CD14-positive monocyte (primary cell): ENCODE measurements at regions not wholly inside any gene's neighbourhood (a gene's known extent, or its start where the extent isn't known, plus 50 kb on each side); places are given as distances from the start of the nearest gene placed in this dataset.

Source experiments
- DNase-seq, 3 donors: peaks; one replicate each; pipeline ENCODE4 v3.0.0-alpha.2; 2011 to 2022
- H2AFZ ChIP-seq: 2 replicates; pipeline ENCODE4 v1.6.0; 2012; ENCODE audit warnings: mild to moderate bottlenecking, low read depth, low read length, inconsistent platforms; ENCODE audit not compliant: insufficient read depth, poor library complexity, severe bottlenecking
- H3K27ac ChIP-seq, 2 donors: 1 replicate in 1 of 2; 2 replicates in 1 of 2; pipeline ENCODE4 v1.5.1; 2012 to 2013; ENCODE audit warnings: low read length in 2 of 2, control low read depth in 1 of 2, inconsistent platforms in 1 of 2, low read depth in 1 of 2, mild to moderate bottlenecking in 1 of 2
- H3K27me3 ChIP-seq, 2 donors: one replicate each; pipeline versions ENCODE4 v1.6.0 to v1.6.1; 2011 to 2013; ENCODE audit warnings: low read length in 2 of 2; ENCODE audit not compliant: control insufficient read depth in 2 of 2, insufficient read depth in 2 of 2
- H3K36me3 ChIP-seq, 2 donors: replicated peaks in 1 of 2; 1 replicate in 1 of 2; 2 replicates in 1 of 2; pipeline versions ENCODE4 v1.5.1 to v1.6.1; 2012 to 2013; ENCODE audit warnings: low read length in 2 of 2, control low read depth in 1 of 2, inconsistent platforms in 1 of 2, mild to moderate bottlenecking in 1 of 2; ENCODE audit not compliant: insufficient read depth in 2 of 2, control insufficient read depth in 1 of 2
- H3K4me1 ChIP-seq, 2 donors: 1 replicate in 1 of 2; 2 replicates in 1 of 2; pipeline versions ENCODE4 v1.5.1 to v1.6.1; 2012 to 2013; ENCODE audit warnings: low read length in 2 of 2, control low read depth in 1 of 2, inconsistent platforms in 1 of 2, mild to moderate bottlenecking in 1 of 2, moderate library complexity in 1 of 2; ENCODE audit not compliant: insufficient read depth in 2 of 2, control insufficient read depth in 1 of 2
- H3K4me2 ChIP-seq: replicated peaks from 2 replicates; pipeline ENCODE3; 2012; ENCODE audit warnings: low read length, moderate library complexity, mild to moderate bottlenecking; ENCODE audit not compliant: poor library complexity, severe bottlenecking; ENCODE audit errors: extremely low read depth
- H3K4me3 ChIP-seq, 3 experiments: fragments of 200-600 bp in 1 of 3; sonication (generic) in 1 of 3; replicated peaks in 1 of 3; 1 replicate in 2 of 3; 2 replicates in 1 of 3; pipeline ENCODE4 v1.5.1; 2011 to 2013; ENCODE audit warnings: low read length in 3 of 3, mild to moderate bottlenecking in 3 of 3, control low read depth in 2 of 3, low read depth in 2 of 3, inconsistent platforms in 1 of 3, moderate library complexity in 1 of 3
- H3K79me2 ChIP-seq: 2 replicates; pipeline ENCODE4 v1.6.0; 2012; ENCODE audit warnings: mild to moderate bottlenecking, control low read depth, inconsistent platforms, low read length, moderate library complexity; ENCODE audit not compliant: insufficient read depth
- H3K9ac ChIP-seq: 2 replicates; pipeline ENCODE4 v1.6.0; 2017; ENCODE audit warnings: low read length, mild to moderate bottlenecking; ENCODE audit not compliant: insufficient read depth, poor library complexity, severe bottlenecking
- H3K9me3 ChIP-seq, 2 donors: replicated peaks in 1 of 2; 1 replicate in 1 of 2; 2 replicates in 1 of 2; pipeline versions ENCODE4 v1.5.1 to v1.6.1; 2012 to 2013; ENCODE audit warnings: low read length in 2 of 2, control low read depth in 1 of 2; ENCODE audit not compliant: control insufficient read depth in 1 of 2, insufficient read depth in 1 of 2
- H4K20me1 ChIP-seq: 2 replicates; pipeline ENCODE4 v1.6.0; 2012; ENCODE audit warnings: mild to moderate bottlenecking, low read length, control low read depth, moderate library complexity; ENCODE audit not compliant: insufficient read depth
- H3K27ac Mint-ChIP-seq, 7 donors: one replicate each; pipeline ENCODE4 v1.8.0; 2020; ENCODE audit warnings: mild to moderate bottlenecking in 7 of 7, mixed read lengths in 7 of 7, moderate library complexity in 6 of 7, inconsistent platforms in 2 of 7
- H3K27me3 Mint-ChIP-seq, 3 donors: one replicate each; pipeline ENCODE4 v1.8.0; 2021 to 2022; ENCODE audit warnings: low read depth in 3 of 3, mild to moderate bottlenecking in 3 of 3, mixed read lengths in 3 of 3, moderate library complexity in 3 of 3, inconsistent platforms in 1 of 3
- H3K36me3 Mint-ChIP-seq, 2 donors: one replicate each; pipeline ENCODE4 v1.8.0; 2020; ENCODE audit warnings: mixed read lengths in 2 of 2, inconsistent platforms in 1 of 2, mild to moderate bottlenecking in 1 of 2
- H3K4me1 Mint-ChIP-seq: one replicate; pipeline ENCODE4 v1.8.0; 2020; ENCODE audit warnings: mild to moderate bottlenecking, mixed read lengths
- H3K4me3 Mint-ChIP-seq, 2 donors: one replicate each; pipeline ENCODE4 v1.8.0; 2020; ENCODE audit warnings: mild to moderate bottlenecking in 2 of 2, mixed read lengths in 2 of 2, moderate library complexity in 1 of 2
- H3K9me3 Mint-ChIP-seq, 7 donors: one replicate each; pipeline ENCODE4 v1.8.0; 2020 to 2022; ENCODE audit warnings: mixed read lengths in 7 of 7, mild to moderate bottlenecking in 6 of 7, moderate library complexity in 6 of 7, inconsistent platforms in 2 of 7
- WGBS: methylation state at CpG from one replicate; pipeline ENCODE4 v1.1.5; 2013; ENCODE audit warnings: missing lambda C conversion rate; ENCODE audit not compliant: insufficient coverage; 5-methylcytosine and 5-hydroxymethylcytosine counted together
- intact Hi-C, 2 donors: fragments of 100-400 bp; cut with micrococcal nuclease; formaldehyde crosslinking; loops; one replicate each; pipeline versions ENCODE4 v1.15.0 to v1.15.1; 2023
- TF ChIP-seq, protein P1 (sequence below): fragments of 200-600 bp; IDR thresholded peaks from one replicate; pipeline ENCODE4 v1.8.0; 2022; ENCODE audit warnings: antibody characterized with exemption, mild to moderate bottlenecking

- TF ChIP-seq, protein P1, sequence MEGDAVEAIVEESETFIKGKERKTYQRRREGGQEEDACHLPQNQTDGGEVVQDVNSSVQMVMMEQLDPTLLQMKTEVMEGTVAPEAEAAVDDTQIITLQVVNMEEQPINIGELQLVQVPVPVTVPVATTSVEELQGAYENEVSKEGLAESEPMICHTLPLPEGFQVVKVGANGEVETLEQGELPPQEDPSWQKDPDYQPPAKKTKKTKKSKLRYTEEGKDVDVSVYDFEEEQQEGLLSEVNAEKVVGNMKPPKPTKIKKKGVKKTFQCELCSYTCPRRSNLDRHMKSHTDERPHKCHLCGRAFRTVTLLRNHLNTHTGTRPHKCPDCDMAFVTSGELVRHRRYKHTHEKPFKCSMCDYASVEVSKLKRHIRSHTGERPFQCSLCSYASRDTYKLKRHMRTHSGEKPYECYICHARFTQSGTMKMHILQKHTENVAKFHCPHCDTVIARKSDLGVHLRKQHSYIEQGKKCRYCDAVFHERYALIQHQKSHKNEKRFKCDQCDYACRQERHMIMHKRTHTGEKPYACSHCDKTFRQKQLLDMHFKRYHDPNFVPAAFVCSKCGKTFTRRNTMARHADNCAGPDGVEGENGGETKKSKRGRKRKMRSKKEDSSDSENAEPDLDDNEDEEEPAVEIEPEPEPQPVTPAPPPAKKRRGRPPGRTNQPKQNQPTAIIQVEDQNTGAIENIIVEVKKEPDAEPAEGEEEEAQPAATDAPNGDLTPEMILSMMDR, result no peak
- H3K4me3 Mint-ChIP-seq, result no peak overlapping the region
- H3K36me3 Mint-ChIP-seq, result no peaks in the 10 kb centered on the region
- Histone ChIP-seq H3K4me1 (no peaks in the 10 kb centered on the region), H3K36me3 (no peaks in the 10 kb centered on the region), H3K4me3 (no peak overlapping the region), H3K9me3 (no peaks in the 10 kb centered on the region), H3K27me3 (no peaks in the 10 kb centered on the region), H4K20me1 (no peaks in the 10 kb centered on the region), H2AFZ (no peak overlapping the region), H3K27ac (no peak overlapping the region), H3K9ac (no peak overlapping the region), H3K4me2 (no peak overlapping the region), H3K79me2 (no peaks in the 10 kb centered on the region)
- intact Hi-C loops, result no loop called here
- H3K27me3 Mint-ChIP-seq, result peaks cover 0 to 12% (median 1%) of the 10 kb centered on the region in 3 donors
- peaks cover 0 to 2% (median 0%) of the 10 kb centered on the region in 7 donors for H3K9me3 Mint-ChIP-seq
- H3K4me1 Mint-ChIP-seq, result no peaks in the 10 kb centered on the region
- H3K27ac Mint-ChIP-seq, result no peak overlapping the region
- DNase-seq, result no peak
- no CpG with 5 or more reads among the region's 1 CpG for WGBS
These were observed 69.2 kb downstream of the PLEKHG1 start for GRCh38 chr6:150668900-150669302.

DNA sequence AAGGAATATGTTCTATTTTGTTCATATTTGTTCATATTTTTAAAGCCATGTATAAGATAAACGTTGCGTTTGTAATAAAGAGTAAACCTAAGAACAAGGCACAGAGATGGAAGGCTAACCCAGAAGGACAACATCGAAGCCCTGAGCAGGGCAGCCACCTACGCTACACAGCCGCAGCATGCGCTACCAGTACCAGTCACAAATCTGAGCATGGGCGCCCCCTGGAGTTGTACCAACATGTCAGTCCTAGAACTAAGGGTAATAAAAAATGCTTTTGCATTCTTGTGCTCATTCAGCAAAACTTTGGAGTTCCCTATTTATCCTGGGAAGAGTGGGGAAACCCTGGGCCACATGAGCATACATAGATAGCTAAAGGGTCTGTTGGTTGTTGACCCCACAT, 70.6 kb downstream of the PLEKHG1 start:
- Histone ChIP-seq H3K27ac (no peak overlapping the region), H3K9ac (no peak overlapping the region), H3K27me3 (no peaks in the 10 kb centered on the region), H4K20me1 (no peaks in the 10 kb centered on the region), H3K4me1 (no peaks in the 10 kb centered on the region), H3K36me3 (no peaks in the 10 kb centered on the region), H3K79me2 (no peaks in the 10 kb centered on the region), H3K4me3 (no peak overlapping the region), H3K4me2 (no peak overlapping the region), H3K9me3 (no peaks in the 10 kb centered on the region), H2AFZ (no peak overlapping the region)
- no peak for DNase-seq
- intact Hi-C loops, result no loop called here
- Mint-ChIP-seq H3K27me3 (peaks cover 5 to 13% (median 5%) of the 10 kb centered on the region in 3 donors), H3K27ac (no peak overlapping the region), H3K9me3 (peaks cover 0 to 2% (median 0%) of the 10 kb centered on the region in 7 donors), H3K36me3 (no peaks in the 10 kb centered on the region), H3K4me1 (no peaks in the 10 kb centered on the region), H3K4me3 (no peak overlapping the region)
- TF ChIP-seq, protein P1, result no peak
- WGBS, result 85% methylated on average over 5 of the region's 7 CpGs
